ENCODE measurements at regions not wholly inside any gene's neighbourhood (a gene's known extent, or its start where the extent isn't known, plus 50 kb on each side); places are given as distances from the start of the nearest gene placed in this dataset.

GRCh38 chr12:97977870-97978405, 515.3 kb downstream of the RMST start:
- Histone ChIP-seq H3K27ac (no peak overlapping the region), H3K36me3 (no peaks in the 10 kb centered on the region), H3K4me1 (no peaks in the 10 kb centered on the region), H3K27me3 (no peaks in the 10 kb centered on the region), H3K4me3 (no peak overlapping the region), H3K9me3 (no peaks in the 10 kb centered on the region)
- in situ Hi-C loops (cut with MboI; ENCODE audit: low sequenced_read_pairs in 4 of 4): no loop called here
- no peak for TF ChIP-seq POLR2A (IDR thresholded peaks at IDR 0.05)
- TF ChIP-seq, protein P1, sequence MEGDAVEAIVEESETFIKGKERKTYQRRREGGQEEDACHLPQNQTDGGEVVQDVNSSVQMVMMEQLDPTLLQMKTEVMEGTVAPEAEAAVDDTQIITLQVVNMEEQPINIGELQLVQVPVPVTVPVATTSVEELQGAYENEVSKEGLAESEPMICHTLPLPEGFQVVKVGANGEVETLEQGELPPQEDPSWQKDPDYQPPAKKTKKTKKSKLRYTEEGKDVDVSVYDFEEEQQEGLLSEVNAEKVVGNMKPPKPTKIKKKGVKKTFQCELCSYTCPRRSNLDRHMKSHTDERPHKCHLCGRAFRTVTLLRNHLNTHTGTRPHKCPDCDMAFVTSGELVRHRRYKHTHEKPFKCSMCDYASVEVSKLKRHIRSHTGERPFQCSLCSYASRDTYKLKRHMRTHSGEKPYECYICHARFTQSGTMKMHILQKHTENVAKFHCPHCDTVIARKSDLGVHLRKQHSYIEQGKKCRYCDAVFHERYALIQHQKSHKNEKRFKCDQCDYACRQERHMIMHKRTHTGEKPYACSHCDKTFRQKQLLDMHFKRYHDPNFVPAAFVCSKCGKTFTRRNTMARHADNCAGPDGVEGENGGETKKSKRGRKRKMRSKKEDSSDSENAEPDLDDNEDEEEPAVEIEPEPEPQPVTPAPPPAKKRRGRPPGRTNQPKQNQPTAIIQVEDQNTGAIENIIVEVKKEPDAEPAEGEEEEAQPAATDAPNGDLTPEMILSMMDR (IDR thresholded peaks at IDR 0.05 in 4 of 5, conservative IDR thresholded peaks at IDR 0.05 in 1 of 5): no peak
- ATAC-seq (no peak), DNase-seq (no peak)
- intact Hi-C loops (cut with DNase I; ENCODE audit: low total_unique reads): no loop called here

- no peak for DNase-seq
These were observed 520.1 kb downstream of the RMST start for GRCh38 chr12:97982684-97983083.

GRCh38 chr12:97983796-97984195, 521.2 kb downstream of the RMST start:
- no peaks in the 10 kb centered on the region for H3K27me3 ChIP-seq
- intact Hi-C loops (cut with DNase I; ENCODE audit: low total_unique reads) (no loop called here), in situ Hi-C loops (cut with MboI; ENCODE audit: low sequenced_read_pairs in 4 of 4) (no loop called here)
- no peaks in the 10 kb centered on the region for H3K36me3 ChIP-seq
- no peaks in the 10 kb centered on the region for H3K9me3 ChIP-seq
- no peaks in the 10 kb centered on the region for H3K4me1 ChIP-seq
- no peak overlapping the region for H3K4me3 ChIP-seq
- no peak for ATAC-seq
- H3K27ac ChIP-seq: no peak overlapping the region
- TF ChIP-seq, protein P1 (IDR thresholded peaks at IDR 0.05 in 4 of 5, conservative IDR thresholded peaks at IDR 0.05 in 1 of 5): no peak
- no peak for TF ChIP-seq POLR2A (IDR thresholded peaks at IDR 0.05)
- no peak for DNase-seq

More at GRCh38 chr12:97982684-97983083, 520.1 kb downstream of the RMST start:
- Histone ChIP-seq H3K4me1 (no peaks in the 10 kb centered on the region), H3K27me3 (no peaks in the 10 kb centered on the region), H3K9me3 (no peaks in the 10 kb centered on the region), H3K36me3 (no peaks in the 10 kb centered on the region), H3K27ac (no peak overlapping the region), H3K4me3 (no peak overlapping the region)
- TF ChIP-seq POLR2A (IDR thresholded peaks at IDR 0.05): no peak
- in situ Hi-C loops (cut with MboI; ENCODE audit: low sequenced_read_pairs in 4 of 4): no loop called here
- ATAC-seq: no peak
- intact Hi-C loops (cut with DNase I; ENCODE audit: low total_unique reads): no loop called here

DNA sequence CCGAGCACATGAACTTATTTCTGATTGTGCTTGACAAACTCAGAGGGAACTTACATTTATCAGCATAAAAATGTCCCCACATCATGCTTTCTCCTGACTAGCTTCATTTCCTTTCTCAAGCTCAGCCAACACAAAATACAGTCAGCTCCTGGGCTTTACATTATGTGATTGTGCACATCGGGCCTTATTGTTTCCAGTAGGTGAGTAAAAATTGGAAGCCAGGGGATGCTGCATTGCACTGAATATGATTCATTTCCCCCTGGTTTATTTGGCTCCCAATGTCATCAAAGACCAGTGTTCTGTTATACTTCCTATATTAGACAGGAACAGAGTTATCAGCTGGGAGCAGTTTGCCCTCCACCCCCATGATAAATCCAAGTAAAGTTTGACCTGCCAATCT, 521.8 kb downstream of the RMST start:
- in situ Hi-C loops (cut with MboI; ENCODE audit: low sequenced_read_pairs in 4 of 4): no loop called here
- no peaks in the 10 kb centered on the region for H3K36me3 ChIP-seq
- DNase-seq: no peak
- no peaks in the 10 kb centered on the region for H3K9me3 ChIP-seq
- H3K27me3 ChIP-seq: no peaks in the 10 kb centered on the region
- TF ChIP-seq, protein P1 (IDR thresholded peaks at IDR 0.05 in 4 of 5, conservative IDR thresholded peaks at IDR 0.05 in 1 of 5): no peak
- TF ChIP-seq POLR2A (IDR thresholded peaks at IDR 0.05): no peak
- H3K4me3 ChIP-seq: no peak overlapping the region
- intact Hi-C loops (cut with DNase I; ENCODE audit: low total_unique reads): no loop called here
- H3K4me1 ChIP-seq: no peaks in the 10 kb centered on the region
- ATAC-seq: no peak
- H3K27ac ChIP-seq: no peak overlapping the region

DNA sequence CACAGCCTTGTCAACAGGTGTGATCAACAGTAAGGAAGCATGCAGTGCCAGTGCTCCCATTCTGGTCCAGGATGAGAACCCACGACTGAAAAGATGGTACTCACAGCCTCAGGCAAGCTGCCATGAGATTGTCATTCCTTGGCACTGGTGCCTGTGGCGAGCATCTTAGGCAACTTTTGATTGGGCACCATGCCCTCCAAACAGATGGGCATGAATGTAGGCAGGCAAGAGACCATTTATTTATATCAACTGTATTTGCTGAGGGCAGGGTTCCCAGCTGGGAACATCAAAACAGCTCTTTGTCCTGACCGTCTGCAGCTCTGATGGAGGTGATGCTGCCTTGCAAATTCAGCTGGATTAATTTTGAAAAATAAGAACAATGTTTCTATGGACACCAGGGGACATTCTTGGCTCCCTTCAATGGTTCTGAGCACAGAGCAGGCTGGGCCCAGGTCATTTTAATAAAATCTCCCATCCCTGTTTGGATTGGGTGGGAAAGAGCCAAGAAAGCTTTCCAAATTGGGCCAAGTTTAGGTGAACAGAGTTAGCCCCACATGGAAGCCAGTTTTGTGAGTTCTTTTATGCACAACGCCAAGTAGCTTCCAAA, 522.5 kb downstream of the RMST start:
- Histone ChIP-seq H3K27me3 (no peaks in the 10 kb centered on the region), H3K4me1 (no peaks in the 10 kb centered on the region), H3K4me3 (no peak overlapping the region), H3K9me3 (no peaks in the 10 kb centered on the region), H3K27ac (no peak overlapping the region), H3K36me3 (no peaks in the 10 kb centered on the region)
- ATAC-seq (no peak), DNase-seq (no peak)
- in situ Hi-C loops (cut with MboI; ENCODE audit: low sequenced_read_pairs in 4 of 4): no loop called here
- intact Hi-C loops (cut with DNase I; ENCODE audit: low total_unique reads): no loop called here
- TF ChIP-seq, protein P1 (IDR thresholded peaks at IDR 0.05 in 4 of 5, conservative IDR thresholded peaks at IDR 0.05 in 1 of 5): no peak
- TF ChIP-seq POLR2A (IDR thresholded peaks at IDR 0.05): no peak
